ENCODE measurements at regions not wholly inside any gene's neighbourhood (a gene's known extent, or its start where the extent isn't known, plus 50 kb on each side); places are given as distances from the start of the nearest gene placed in this dataset.

- H3K9me1 ChIP-seq (replicated peaks; ENCODE audit: control insufficient read depth, extremely low read depth, insufficient read depth, low read length) = no peaks in the 10 kb centered on the region
- H3K36me3 ChIP-seq (ENCODE audit: control insufficient read depth in 2 of 2, extremely low read depth in 1 of 2, insufficient read depth in 2 of 2, low read length in 2 of 2) = no peaks in the 10 kb centered on the region
- H3K27ac ChIP-seq (ENCODE audit: insufficient read depth, low read depth, low read length) = no peak overlapping the region
- peaks cover 0 to 13% of the 10 kb centered on the region in 2 experiments for H3K27me3 ChIP-seq (ENCODE audit: control insufficient read depth in 2 of 2, insufficient read depth in 2 of 2, low read length in 2 of 2)
- no peaks in the 10 kb centered on the region for H4K20me1 ChIP-seq (replicated peaks; ENCODE audit: control insufficient read depth, extremely low read depth, insufficient read depth, low read length)
- TF ChIP-seq FOS (IDR thresholded peaks at IDR 0.05; ENCODE audit: borderline replicate concordance, insufficient read depth, low read length) = no peak
- TF ChIP-seq, protein P1, sequence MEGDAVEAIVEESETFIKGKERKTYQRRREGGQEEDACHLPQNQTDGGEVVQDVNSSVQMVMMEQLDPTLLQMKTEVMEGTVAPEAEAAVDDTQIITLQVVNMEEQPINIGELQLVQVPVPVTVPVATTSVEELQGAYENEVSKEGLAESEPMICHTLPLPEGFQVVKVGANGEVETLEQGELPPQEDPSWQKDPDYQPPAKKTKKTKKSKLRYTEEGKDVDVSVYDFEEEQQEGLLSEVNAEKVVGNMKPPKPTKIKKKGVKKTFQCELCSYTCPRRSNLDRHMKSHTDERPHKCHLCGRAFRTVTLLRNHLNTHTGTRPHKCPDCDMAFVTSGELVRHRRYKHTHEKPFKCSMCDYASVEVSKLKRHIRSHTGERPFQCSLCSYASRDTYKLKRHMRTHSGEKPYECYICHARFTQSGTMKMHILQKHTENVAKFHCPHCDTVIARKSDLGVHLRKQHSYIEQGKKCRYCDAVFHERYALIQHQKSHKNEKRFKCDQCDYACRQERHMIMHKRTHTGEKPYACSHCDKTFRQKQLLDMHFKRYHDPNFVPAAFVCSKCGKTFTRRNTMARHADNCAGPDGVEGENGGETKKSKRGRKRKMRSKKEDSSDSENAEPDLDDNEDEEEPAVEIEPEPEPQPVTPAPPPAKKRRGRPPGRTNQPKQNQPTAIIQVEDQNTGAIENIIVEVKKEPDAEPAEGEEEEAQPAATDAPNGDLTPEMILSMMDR (IDR thresholded peaks at IDR 0.05; ENCODE audit: extremely low read depth in 1 of 2, insufficient read depth in 1 of 2, low read depth in 1 of 2, low read length in 2 of 2) = peak; percentile 34 to 59
- CTCF ChIA-PET = interaction anchor here (0.9 to 6.2 kb wide), 8 partner anchors 9 to 751 kb away, joined by 3 to 53 read pairs (median 4); no protein-coding TSS in a partner anchor
- POLR2A ChIA-PET = no interaction called here
- H3K4me3 ChIP-seq (replicated peaks in 1 of 3; ENCODE audit: insufficient read depth in 1 of 3, low read depth in 1 of 3, low read length in 3 of 3) = no peak overlapping the region
- dilution Hi-C loops (cut with MboI; ENCODE audit: extremely low pct_ligation_motif_present, low sequenced_read_pairs) (no loop called here), intact Hi-C loops (cut with micrococcal nuclease) (loop anchor here (1.0 kb wide), 1 partner anchor 750 kb away; no protein-coding TSS in a partner anchor)
- no peak overlapping the region for H3K9ac ChIP-seq (replicated peaks; ENCODE audit: extremely low read depth, insufficient read depth, low read length)
- FAIRE-seq (no peak), DNase-seq (ENCODE audit: low read depth, low spot score) (peak; percentile 16)
- no peaks in the 10 kb centered on the region for H3K9me3 ChIP-seq (replicated peaks; ENCODE audit: control insufficient read depth, insufficient read depth, low read length)
- H3K4me2 ChIP-seq (ENCODE audit: insufficient read depth, low read length) = no peak overlapping the region
- no peaks in the 10 kb centered on the region for H3K4me1 ChIP-seq (ENCODE audit: control insufficient read depth, extremely low read depth, insufficient read depth, low read length)
- no TSS peak for BruUV-seq (replicated peaks)
- no peak overlapping the region for H2AFZ ChIP-seq (ENCODE audit: low read depth, low read length)
- H3K79me2 ChIP-seq (ENCODE audit: control insufficient read depth, insufficient read depth, low read length) = no peaks in the 10 kb centered on the region
Measured at GRCh38 chr11:11036848-11037732, 179.2 kb upstream of the ZBED5 start.

DNA sequence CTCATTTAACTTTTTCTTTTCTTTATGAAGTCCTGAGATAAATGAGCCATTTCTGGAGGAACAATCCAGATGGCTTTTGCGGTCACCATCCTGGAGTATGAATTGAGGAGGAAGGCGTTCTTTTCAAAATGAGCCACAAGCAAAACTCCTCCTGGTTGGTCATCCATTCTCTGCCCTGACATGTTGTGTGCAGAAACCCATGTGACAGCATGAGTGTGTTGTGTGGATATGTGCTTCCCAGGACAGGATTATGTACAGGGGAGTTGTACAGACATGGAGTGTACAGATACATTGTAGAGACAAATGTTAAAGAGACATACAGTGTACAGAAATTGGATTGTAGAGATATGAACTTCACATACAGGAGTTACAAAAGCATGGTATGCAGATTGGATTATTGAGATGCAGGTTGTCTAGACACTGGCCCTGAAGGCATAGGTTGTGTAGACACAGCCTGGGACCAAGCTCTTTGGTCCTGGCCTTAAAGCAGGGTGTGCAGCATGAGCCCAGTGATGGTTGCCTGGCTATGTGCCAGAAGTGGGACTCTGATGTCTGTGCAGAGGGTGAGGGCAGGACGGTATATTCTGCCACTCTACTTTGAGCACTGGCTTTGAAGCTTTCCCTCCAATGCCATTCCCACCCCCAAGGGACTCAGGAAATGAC lies 178.5 kb upstream of the ZBED5 start:
- Histone ChIP-seq H3K27me3 (ENCODE audit: control insufficient read depth in 2 of 2, insufficient read depth in 2 of 2, low read length in 2 of 2) (peaks cover 0 to 16% of the 10 kb centered on the region in 2 experiments), H3K9ac (replicated peaks; ENCODE audit: extremely low read depth, insufficient read depth, low read length) (no peak overlapping the region), H3K4me2 (ENCODE audit: insufficient read depth, low read length) (no peak overlapping the region), H3K79me2 (ENCODE audit: control insufficient read depth, insufficient read depth, low read length) (no peaks in the 10 kb centered on the region), H3K4me3 (replicated peaks in 1 of 3; ENCODE audit: insufficient read depth in 1 of 3, low read depth in 1 of 3, low read length in 3 of 3) (no peak overlapping the region), H3K9me1 (replicated peaks; ENCODE audit: control insufficient read depth, extremely low read depth, insufficient read depth, low read length) (no peaks in the 10 kb centered on the region), H4K20me1 (replicated peaks; ENCODE audit: control insufficient read depth, extremely low read depth, insufficient read depth, low read length) (no peaks in the 10 kb centered on the region), H3K4me1 (ENCODE audit: control insufficient read depth, extremely low read depth, insufficient read depth, low read length) (no peaks in the 10 kb centered on the region), H3K27ac (ENCODE audit: insufficient read depth, low read depth, low read length) (no peak overlapping the region), H3K9me3 (replicated peaks; ENCODE audit: control insufficient read depth, insufficient read depth, low read length) (no peaks in the 10 kb centered on the region), H2AFZ (ENCODE audit: low read depth, low read length) (no peak overlapping the region), H3K36me3 (ENCODE audit: control insufficient read depth in 2 of 2, extremely low read depth in 1 of 2, insufficient read depth in 2 of 2, low read length in 2 of 2) (no peaks in the 10 kb centered on the region)
- intact Hi-C loops (cut with micrococcal nuclease) (no loop called here), dilution Hi-C loops (cut with MboI; ENCODE audit: extremely low pct_ligation_motif_present, low sequenced_read_pairs) (no loop called here)
- TF ChIP-seq JUN (IDR thresholded peaks at IDR 0.05; ENCODE audit: borderline replicate concordance, insufficient read depth, insufficient read length, low read depth) = no peak
- no peak for TF ChIP-seq GATA2 (IDR thresholded peaks at IDR 0.05; ENCODE audit: insufficient read depth, insufficient read length, low read depth, low read length)
- no peak for FAIRE-seq
- BruUV-seq (replicated peaks) = no TSS peak
- ChIA-PET CTCF (interaction anchor here (1.0 to 6.2 kb wide), 7 partner anchors 8 to 763 kb away, joined by 3 to 53 read pairs (median 4); no protein-coding TSS in a partner anchor), POLR2A (no interaction called here)
- DNase-seq (ENCODE audit: low read depth, low spot score) = no peak
